Stomach (tissue), 4 donors: ENCODE measurements at regions not wholly inside any gene's neighbourhood (a gene's known extent, or its start where the extent isn't known, plus 50 kb on each side); places are given as distances from the start of the nearest gene placed in this dataset.

Experiments used
- EP300 ChIP-seq: sonication (generic); formaldehyde crosslinking; IDR thresholded peaks from one replicate; pipeline ENCODE4 v1.6.1; 2017; ENCODE audit warnings: antibody characterized with exemption
- POLR2A ChIP-seq, 4 donors: fragments of 450-650 bp; IDR thresholded peaks; one replicate each; pipeline ENCODE4 v1.6.1; 2016; ENCODE audit warnings: antibody characterized with exemption in 4 of 4, control low read depth in 2 of 4, mild to moderate bottlenecking in 1 of 4, moderate library complexity in 1 of 4
- POLR2AphosphoS5 ChIP-seq, 3 donors: sonication (generic); formaldehyde crosslinking; IDR thresholded peaks; one replicate each; pipeline ENCODE4 v1.6.1; 2016; ENCODE audit warnings: antibody characterized with exemption in 3 of 3
- TF ChIP-seq, protein P1 (sequence below), 7 experiments: fragments of 450-650 bp in 4 of 7; fragments of 200-600 bp in 3 of 7; sonication (generic) in 3 of 7; IDR thresholded peaks; one replicate each; pipeline ENCODE4 v1.5.1; 2016 to 2019; ENCODE audit warnings: antibody characterized with exemption in 7 of 7, control low read depth in 2 of 7, mild to moderate bottlenecking in 1 of 7

DNA sequence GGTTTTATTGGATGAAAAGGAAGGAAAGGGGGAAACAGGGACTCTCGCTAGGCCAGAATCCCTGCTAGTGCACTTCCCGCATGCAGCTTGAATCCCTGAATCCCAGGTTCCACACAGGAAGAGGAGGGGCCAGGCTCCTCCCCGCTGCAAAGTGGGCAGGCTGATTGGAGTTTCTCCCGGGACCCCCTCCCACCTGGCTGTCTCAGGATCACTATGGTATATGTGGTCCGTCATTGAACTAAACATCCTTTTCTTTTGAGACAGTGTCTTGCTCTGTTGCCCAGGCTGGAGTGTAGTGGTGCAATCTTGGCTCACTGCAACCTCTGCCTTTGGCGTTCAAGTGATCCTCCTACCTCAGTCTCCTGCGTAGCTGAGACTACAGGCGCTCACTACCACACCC lies 70.7 kb downstream of the FAM50B start:
- TF ChIP-seq POLR2A (IDR thresholded peaks at IDR 0.05) (no peak), POLR2AphosphoS5 (IDR thresholded peaks at IDR 0.05) (no peak), EP300 (no peak)
- TF ChIP-seq, protein P1, sequence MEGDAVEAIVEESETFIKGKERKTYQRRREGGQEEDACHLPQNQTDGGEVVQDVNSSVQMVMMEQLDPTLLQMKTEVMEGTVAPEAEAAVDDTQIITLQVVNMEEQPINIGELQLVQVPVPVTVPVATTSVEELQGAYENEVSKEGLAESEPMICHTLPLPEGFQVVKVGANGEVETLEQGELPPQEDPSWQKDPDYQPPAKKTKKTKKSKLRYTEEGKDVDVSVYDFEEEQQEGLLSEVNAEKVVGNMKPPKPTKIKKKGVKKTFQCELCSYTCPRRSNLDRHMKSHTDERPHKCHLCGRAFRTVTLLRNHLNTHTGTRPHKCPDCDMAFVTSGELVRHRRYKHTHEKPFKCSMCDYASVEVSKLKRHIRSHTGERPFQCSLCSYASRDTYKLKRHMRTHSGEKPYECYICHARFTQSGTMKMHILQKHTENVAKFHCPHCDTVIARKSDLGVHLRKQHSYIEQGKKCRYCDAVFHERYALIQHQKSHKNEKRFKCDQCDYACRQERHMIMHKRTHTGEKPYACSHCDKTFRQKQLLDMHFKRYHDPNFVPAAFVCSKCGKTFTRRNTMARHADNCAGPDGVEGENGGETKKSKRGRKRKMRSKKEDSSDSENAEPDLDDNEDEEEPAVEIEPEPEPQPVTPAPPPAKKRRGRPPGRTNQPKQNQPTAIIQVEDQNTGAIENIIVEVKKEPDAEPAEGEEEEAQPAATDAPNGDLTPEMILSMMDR (IDR thresholded peaks at IDR 0.05) = no peak
